ENCODE measurements at regions not wholly inside any gene's neighbourhood (a gene's known extent, or its start where the extent isn't known, plus 50 kb on each side); places are given as distances from the start of the nearest gene placed in this dataset.

DNA sequence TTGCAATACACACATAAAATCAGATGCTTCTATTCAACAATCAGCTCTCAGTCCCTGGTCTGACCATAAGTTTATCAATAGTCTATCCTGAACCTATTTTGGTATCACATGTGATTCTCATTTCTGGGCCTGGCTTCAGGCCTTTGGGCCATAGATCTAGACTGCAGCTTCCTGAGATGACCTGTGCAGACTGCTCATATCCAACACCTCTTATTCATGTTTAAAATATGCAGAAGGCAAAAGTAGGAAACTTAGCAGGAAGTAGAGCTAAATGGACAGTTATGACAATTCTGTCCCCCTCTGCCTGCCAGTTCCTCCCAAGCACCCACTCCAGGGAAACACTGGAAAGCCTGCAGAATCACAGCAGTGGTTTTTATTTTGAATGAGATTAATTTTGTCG, 53.3 kb downstream of the C7orf25 start:
- H3K27ac ChIP-seq: no peak overlapping the region
- TF ChIP-seq, protein P1, sequence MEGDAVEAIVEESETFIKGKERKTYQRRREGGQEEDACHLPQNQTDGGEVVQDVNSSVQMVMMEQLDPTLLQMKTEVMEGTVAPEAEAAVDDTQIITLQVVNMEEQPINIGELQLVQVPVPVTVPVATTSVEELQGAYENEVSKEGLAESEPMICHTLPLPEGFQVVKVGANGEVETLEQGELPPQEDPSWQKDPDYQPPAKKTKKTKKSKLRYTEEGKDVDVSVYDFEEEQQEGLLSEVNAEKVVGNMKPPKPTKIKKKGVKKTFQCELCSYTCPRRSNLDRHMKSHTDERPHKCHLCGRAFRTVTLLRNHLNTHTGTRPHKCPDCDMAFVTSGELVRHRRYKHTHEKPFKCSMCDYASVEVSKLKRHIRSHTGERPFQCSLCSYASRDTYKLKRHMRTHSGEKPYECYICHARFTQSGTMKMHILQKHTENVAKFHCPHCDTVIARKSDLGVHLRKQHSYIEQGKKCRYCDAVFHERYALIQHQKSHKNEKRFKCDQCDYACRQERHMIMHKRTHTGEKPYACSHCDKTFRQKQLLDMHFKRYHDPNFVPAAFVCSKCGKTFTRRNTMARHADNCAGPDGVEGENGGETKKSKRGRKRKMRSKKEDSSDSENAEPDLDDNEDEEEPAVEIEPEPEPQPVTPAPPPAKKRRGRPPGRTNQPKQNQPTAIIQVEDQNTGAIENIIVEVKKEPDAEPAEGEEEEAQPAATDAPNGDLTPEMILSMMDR (IDR thresholded peaks at IDR 0.05): no peak
- no peaks in the 10 kb centered on the region for H3K4me1 ChIP-seq (ENCODE audit: control insufficient read depth in 1 of 2, insufficient read depth in 1 of 2, low read depth in 1 of 2, low read length in 1 of 2)
- H3K4me3 ChIP-seq (ENCODE audit: low read depth in 1 of 2, low read length in 1 of 2): no peak overlapping the region
- H3K27me3 ChIP-seq: peaks cover 60% of the 10 kb centered on the region
- H3K36me3 ChIP-seq: no peaks in the 10 kb centered on the region
- H3K9me3 ChIP-seq: no peaks in the 10 kb centered on the region

DNA sequence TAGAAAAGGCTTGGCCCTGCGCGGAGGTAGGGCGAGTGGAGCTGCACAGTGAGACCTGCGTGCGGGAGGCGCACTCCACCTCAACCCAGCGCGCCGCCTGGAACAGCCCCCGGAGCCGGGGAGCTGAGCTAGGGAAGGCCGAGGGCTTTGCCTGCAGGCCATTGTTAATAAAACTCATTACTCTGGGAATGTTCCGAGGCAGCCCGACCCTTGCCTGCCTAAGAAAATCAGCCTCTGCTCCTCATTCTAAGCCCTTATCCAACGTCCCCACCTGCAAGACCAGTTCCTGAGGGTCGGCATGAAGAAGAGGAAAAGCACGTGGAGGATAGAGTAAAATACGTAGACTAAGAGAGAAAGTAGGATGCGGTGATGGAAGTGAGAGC, 55.3 kb downstream of the C7orf25 start:
- H3K36me3 ChIP-seq: no peaks in the 10 kb centered on the region
- TF ChIP-seq, protein P1 (IDR thresholded peaks at IDR 0.05): no peak
- no peaks in the 10 kb centered on the region for H3K4me1 ChIP-seq (ENCODE audit: control insufficient read depth in 1 of 2, insufficient read depth in 1 of 2, low read depth in 1 of 2, low read length in 1 of 2)
- no peaks in the 10 kb centered on the region for H3K9me3 ChIP-seq
- H3K27ac ChIP-seq: no peak overlapping the region
- H3K27me3 ChIP-seq: peaks cover 72% of the 10 kb centered on the region
- H3K4me3 ChIP-seq (ENCODE audit: low read depth in 1 of 2, low read length in 1 of 2): no peak overlapping the region

DNA sequence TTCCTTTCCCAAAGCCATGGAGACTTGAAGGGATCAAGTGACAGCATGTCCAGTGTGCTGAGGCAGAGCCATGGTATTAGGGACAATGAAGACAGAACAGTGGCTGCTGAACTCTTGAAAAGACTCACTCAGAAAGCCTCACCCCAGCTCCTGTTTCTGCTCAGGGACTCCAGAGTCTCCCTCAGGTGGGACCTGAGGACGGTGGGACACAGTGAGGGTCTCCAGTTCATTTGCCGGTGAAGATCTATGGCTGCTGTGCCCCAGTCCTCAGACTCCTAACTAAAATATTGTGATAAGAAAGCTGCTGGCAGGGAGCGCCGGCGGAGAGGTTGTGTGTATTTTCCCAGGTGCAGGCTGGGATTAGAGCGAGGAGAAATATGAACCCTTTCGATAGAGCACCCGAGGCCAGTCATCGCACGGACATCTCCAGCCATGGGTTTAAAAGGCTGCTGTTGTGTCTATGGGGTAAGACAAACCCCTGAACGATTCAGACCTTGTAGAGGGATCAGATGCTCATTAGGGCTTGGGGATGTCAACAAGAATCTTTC, 57.2 kb downstream of the C7orf25 start:
- H3K27ac ChIP-seq: no peak overlapping the region
- no peaks in the 10 kb centered on the region for H3K9me3 ChIP-seq
- TF ChIP-seq, protein P1 (IDR thresholded peaks at IDR 0.05): no peak
- peaks cover 70% of the 10 kb centered on the region for H3K27me3 ChIP-seq
- no peaks in the 10 kb centered on the region for H3K4me1 ChIP-seq (ENCODE audit: control insufficient read depth in 1 of 2, insufficient read depth in 1 of 2, low read depth in 1 of 2, low read length in 1 of 2)
- H3K36me3 ChIP-seq: no peaks in the 10 kb centered on the region
- no peak overlapping the region for H3K4me3 ChIP-seq (ENCODE audit: low read depth in 1 of 2, low read length in 1 of 2)

DNA sequence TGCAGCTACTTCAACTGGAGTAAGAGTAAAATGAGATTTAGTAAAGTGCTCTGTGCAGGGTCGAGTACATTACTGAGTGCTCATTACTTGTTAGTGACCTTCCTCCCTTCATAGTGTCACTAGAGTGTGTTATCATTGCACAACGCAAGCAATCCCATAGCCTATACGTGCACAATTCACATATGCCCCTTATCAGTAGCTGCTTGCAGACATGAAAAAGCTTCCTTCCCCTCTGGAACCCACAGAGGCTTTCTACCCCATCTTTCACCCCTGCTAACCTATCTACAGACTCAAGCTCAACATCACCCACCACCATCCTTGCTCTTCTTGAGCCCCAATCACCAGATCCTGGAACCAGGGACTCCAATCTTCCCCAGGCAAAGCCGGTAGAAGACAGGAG, 59.3 kb downstream of the C7orf25 start:
- Histone ChIP-seq H3K4me3 (ENCODE audit: low read depth in 1 of 2, low read length in 1 of 2) (no peak overlapping the region), H3K4me1 (ENCODE audit: control insufficient read depth in 1 of 2, insufficient read depth in 1 of 2, low read depth in 1 of 2, low read length in 1 of 2) (no peaks in the 10 kb centered on the region), H3K9me3 (no peaks in the 10 kb centered on the region), H3K27me3 (peaks cover 57% of the 10 kb centered on the region), H3K27ac (no peak overlapping the region), H3K36me3 (no peaks in the 10 kb centered on the region)
- TF ChIP-seq, protein P1 (IDR thresholded peaks at IDR 0.05): no peak

DNA sequence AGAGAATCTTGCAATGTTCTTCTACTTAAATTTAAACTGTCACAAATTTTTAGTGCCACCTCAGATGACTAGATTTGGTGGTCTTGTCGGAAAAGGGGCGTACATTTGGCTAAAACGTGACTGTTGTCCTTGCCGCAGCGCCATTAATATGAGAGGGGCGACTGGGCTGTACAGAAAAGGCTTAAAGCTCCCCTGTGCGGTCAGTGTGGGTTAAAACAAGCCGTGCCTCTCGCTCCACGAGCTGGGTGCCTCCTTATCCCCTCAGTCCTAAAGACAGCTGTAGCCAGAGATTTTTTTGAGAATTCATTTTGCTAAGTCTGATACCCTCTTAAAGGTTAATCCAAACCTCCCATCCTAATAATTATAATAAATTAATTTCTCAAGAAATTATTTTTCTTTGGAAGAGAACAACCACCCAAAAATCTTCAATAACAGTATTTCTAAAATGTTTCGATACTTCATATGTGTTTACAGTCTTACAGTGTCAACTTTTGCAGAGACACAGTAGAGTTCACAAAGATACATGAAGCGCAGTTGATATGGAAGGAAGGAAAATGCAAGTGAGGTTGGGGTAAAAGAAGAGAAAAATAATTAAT, 68.6 kb downstream of the C7orf25 start:
- peaks cover 51% of the 10 kb centered on the region for H3K27me3 ChIP-seq
- H3K36me3 ChIP-seq: no peaks in the 10 kb centered on the region
- no peaks in the 10 kb centered on the region for H3K4me1 ChIP-seq (ENCODE audit: control insufficient read depth in 1 of 2, insufficient read depth in 1 of 2, low read depth in 1 of 2, low read length in 1 of 2)
- H3K9me3 ChIP-seq: no peaks in the 10 kb centered on the region
- TF ChIP-seq, protein P1 (IDR thresholded peaks at IDR 0.05): no peak
- no peak overlapping the region for H3K27ac ChIP-seq
- H3K4me3 ChIP-seq (ENCODE audit: low read depth in 1 of 2, low read length in 1 of 2): no peak overlapping the region
